NCI-H2029 treated with DMSO at 0.1 percent for 48 hours (cell line): ENCODE measurements at regions not wholly inside any gene's neighbourhood (a gene's known extent, or its start where the extent isn't known, plus 50 kb on each side); places are given as distances from the start of the nearest gene placed in this dataset.
"Not testable (repeated sequence)": the region's sequence is repeated elsewhere in the genome, so short reads cannot be mapped to it uniquely, and the experiment has no call there.

ENCODE experiments used
- DNase-seq: peaks from one replicate; lab custom pipeline; 2025; lab: John Stamatoyannopoulos, UW

DNA sequence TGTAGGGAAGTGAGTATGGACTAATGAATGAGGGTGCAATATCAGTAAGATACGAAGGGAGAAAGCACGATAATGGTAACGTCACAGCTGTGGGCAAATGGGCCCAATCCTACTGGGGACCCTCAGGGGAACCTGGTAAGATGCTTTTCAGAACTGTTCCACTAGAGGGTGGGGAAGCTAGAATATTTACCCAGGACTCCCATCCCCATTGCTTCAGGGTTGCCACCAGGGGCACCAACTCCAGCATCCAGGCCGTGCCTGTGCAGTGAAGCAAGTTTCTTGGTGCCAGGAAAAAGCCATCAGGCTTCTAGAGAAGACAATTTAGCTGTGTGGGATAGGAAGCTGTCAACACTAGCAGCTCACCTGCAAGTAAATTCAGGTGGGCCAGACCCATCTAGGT, 409.3 kb downstream of the AGTPBP1 start:
- DNase-seq = no peak

DNA sequence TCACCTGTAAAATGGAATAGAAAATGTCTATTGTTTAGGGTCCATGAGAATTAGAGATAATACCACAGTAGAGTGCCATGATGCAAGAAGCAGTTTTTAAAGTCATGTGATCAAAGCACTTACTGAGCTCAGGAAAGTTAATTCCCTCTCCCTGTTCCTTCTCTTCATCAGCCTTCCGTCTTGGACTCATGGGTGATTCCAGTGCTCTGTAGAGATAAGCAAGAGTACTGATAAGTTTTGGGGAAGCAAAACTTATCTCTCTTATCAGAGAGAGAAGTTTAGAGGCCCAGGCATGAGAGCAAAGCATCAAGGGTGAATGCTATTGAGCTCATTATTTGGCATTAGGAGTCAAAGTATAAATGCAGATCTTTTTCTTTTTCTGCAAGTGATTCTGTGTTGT, 410.1 kb downstream of the AGTPBP1 start:
- no peak for DNase-seq

DNA sequence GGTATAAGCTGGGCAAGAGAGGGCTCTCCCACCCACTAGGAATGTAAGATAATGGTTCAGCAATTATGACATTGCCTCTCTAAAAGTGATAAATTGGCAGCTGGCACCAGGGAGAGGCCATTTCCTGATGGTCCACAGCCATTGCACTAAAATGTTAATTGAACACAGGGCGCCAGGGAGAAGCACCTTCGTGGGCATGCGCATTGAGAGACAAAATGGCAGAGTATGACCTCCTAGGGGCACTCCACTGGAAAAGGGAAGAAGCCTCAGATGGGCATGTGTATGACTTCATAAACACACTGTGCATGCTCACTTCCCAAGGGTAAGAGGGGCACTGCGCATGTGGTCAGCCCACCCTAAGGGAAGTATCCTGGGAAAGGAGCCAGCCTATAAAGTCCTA, 419.2 kb downstream of the AGTPBP1 start:
- DNase-seq = no peak

DNA sequence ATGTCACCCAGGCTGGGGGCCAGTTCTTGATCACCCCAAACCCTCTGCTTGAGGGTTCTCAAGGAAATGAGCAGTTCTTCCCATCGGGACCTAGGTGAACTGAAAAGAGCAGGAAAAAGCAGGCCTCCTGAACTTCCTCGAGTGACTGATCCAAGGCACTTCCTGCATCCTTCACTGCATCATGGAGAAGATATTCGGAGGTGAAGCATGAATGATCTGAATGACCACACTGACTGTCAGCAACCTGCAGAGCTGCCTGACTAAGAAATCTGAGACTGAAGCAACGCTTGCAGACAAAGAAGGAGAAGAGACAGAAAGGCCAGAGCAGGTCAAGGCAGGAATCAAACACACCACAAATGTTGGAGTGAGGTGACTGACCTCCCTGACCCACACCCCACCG, 420.2 kb downstream of the AGTPBP1 start:
- no peak for DNase-seq

DNA sequence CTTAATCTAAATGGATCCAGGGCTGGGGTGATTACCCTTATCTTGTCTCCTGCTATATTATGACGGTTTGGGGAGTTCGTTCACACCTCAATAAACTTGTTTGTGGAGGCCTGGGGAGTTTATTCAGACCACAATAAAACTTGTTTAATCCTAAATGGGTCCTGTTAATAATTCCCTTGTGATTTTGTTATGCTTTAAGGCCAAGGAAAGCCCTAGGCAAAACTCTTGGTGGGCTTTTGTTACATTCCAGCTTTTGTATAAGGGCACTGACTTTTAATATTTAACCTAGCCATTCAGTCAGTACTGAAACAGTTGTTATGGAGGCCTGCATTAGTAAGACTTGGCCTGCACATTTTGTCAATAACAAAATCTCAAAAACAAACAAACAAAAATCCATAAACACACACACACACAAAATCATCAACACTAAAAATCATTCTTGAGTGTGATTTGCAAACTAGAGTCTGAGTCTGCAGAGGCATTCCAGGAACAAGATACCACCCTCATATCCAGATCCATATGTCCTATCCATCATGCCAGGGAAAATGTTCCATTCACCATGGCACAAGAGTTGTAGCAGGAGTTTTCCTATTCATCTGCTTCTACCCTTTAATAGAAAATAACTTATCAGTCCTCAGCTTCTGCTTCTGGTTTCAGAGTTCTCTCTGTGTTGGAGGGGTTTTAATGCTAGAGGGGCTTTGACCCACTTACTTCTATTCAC, 421.7 kb downstream of the AGTPBP1 start:
- DNase-seq = no peak

DNA sequence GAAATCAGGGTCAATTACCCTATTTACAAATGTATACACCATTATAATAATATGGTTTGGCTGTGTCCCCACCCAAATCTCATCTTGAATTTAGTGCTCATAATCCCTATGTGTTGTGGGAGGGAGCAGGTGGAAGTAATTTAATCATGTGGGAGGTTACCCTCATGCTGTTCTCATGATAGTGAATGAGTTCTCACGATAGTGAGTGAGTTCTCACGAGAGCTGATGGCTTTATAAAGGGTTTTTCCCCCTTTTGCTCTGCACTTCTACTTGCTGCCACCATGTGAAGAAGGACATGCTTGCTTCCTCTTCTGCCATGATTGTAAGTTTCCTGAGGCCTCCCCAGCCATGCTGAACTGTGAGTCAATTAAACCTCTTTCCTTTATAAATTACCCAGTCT, 426.2 kb downstream of the AGTPBP1 start:
- not testable (repeated sequence) for DNase-seq

DNA sequence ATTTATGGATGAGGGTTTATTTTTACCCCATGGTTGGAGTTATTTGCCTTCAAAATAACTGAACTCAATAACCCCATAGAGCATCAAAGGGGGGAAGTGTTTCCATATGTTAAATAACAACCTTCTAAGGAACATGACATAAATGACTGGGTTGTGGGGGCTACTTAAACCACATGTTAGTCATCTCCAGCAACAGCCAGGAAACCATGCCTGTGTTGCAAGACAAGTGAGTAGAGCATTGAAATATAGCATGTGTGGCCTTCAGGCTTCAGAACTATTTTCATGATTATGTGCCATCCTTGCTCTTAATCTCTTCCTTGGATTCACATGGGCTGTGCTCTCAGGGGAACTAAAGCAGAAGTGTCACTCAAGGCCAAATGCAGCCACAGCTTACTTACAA, 431.2 kb downstream of the AGTPBP1 start:
- DNase-seq = no peak

DNA sequence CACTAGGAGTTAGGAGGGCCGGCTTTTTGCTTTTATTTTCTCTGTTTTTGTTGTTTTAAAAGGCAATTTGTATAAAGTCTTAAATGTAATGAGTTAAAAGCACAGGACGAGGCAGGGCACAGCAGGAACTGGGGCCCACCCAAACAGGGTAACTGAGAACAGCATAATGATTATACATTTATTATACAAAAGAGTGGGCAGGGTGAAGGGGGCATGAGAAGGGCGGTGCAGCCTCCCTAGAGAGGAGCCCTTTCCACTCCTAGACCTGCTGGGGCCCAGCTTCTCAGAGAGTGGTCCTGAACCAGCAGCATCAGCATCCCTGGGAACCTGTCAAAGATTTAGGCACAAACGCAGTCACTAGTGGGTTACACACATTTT, 438.0 kb downstream of the AGTPBP1 start:
- no peak for DNase-seq

DNA sequence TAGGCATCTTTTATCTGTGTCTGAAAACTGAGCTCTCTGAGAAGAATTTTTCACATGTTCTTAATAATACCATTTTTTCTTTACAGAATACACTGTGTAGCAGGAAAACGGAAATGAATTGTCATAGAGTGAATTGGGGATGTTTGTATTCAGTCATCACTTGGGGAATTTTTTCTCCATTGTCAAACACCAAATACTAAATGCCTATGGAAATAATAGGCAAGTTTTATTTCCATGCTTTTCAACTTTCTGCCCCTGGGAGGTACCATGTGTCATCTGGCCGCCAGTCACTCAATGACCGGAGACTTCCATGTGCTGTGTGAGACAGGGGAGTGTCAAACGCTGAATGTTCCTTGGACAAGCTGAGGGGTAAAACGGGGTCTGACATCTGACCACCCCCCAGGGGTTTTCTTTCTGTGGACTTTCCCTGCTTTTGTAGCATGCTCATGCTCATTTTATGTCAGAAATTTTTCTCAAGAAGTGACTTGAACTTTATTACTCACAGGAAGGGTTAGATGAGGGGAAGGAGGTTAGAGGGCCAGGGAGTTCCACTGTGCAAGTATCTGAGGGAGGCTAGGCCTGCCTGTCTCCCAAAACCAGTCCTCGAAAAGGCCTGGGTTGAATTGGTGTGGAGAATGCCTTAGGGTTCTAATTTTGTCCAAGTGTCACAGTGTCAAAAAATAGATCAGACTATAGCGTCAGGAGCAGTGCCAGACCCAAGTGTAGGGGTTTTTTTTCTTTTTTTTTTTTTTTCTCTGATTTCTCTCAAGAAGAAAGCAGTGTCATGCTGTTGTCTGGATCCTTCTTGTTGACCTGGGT, 438.6 kb downstream of the AGTPBP1 start:
- no peak for DNase-seq

DNA sequence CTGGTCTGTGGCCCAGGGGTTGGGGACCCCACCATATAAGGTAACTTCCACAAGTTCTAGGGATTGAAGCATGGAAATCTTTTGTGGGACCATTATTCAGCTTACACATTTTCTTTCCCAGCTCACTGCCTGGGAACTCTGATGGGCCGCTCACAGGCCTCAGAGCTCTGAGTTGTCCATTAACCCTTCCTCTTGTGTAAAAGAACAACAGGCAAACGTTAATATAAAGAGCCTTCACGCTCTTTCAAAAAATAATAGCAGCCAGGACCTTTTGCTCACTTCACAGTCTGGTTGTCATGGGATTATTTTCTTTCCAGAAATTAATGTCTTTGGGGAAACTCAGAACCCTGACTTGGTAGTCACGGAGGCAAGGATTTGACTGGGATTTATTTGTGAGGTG, 443.3 kb downstream of the AGTPBP1 start:
- DNase-seq = no peak

DNA sequence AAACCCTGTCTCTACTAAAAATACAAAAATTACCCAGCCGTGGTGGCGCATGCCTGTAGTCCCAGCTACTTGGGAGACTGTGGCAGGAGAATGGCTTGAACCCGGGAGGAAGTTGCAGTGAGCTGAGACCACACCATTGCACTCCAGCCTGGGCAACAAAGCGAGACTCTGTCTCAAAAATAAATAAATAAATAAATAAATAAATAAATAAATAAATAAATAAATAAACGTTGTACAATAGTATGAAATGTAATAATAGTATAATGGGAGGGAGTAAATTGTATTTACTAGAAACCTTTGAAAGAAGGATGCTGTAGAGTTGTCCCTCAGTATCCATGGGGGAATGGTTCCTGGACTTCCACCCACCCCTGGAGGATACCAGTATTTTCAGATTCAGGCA, 446.5 kb downstream of the AGTPBP1 start:
- DNase-seq = not testable (repeated sequence)

DNA sequence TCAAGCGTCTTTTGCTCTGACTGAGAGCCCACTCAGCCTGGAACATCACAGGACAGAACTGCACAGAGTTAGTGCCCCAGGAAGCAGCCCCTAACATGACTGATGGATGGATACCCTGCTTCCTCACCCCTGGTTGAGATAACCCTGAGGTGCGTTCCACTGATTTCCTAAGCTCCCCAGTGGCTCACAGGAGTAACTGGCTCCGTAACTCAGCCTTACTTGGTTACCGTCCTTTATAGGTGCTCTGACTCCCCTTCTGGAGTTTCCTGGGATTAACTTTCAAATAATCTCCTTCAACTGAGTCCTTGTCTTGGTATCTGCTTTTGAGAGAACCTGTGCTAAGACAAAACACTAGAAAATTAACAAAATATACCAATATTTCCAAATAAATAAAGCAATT, 449.5 kb downstream of the AGTPBP1 start:
- DNase-seq = no peak

DNA sequence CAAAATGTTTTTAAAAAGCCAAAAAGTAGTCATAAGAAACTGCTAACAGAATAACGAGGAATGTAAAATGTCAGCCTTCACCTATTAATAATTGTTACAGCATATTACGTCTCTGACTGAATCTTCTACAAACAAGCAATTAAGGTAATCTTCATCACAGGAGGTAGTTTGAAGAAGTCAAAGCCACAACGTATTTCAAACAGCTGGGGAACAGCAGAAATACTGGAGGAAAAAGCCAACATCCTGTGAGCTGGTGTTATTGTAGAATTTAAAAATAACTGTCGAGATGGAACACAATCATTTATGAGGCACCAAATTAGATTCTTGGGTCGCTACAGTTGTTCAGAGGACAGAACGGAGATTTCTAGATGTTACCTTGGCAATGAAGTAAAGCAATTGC, 450.5 kb downstream of the AGTPBP1 start:
- no peak for DNase-seq

DNA sequence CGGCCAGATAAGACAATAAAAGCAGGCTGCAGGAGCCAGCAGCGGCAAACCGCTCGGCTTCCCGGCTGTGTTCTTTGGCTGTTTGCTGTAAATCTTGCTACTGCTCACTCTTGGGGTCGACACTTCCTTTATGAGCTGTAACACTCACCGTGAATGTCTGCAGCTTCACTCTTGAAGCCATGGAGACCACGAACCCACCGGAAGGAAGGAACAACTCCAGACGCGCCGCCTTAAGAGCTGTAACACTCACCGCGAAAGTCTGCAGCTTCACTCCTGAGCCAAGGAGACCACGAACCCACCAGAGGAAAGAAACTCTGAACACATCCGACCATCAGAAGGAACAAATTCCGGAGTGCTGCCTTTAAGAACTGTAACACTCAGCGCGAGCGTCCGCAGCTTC, 451.7 kb downstream of the AGTPBP1 start:
- no peak for DNase-seq

DNA sequence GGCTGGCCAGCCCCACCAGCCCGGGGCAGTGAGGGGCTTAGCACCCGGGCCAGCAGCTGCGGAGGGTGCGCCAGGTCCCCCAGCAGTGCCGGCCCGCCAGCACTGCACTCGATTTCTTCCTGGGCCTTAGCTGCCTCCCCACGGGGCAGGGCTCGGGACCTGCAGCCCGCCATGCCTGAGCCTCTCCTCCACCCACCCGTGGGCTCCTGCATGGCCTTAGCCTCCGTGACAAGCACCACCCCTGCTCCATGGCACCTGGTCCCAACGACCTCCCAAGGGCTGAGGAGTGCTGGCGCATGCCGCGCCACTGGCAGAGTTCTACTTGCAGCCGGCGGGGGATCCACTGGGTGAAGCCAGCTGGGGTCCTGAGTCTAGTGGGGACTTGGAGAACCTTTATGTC, 452.6 kb downstream of the AGTPBP1 start:
- no peak for DNase-seq

DNA sequence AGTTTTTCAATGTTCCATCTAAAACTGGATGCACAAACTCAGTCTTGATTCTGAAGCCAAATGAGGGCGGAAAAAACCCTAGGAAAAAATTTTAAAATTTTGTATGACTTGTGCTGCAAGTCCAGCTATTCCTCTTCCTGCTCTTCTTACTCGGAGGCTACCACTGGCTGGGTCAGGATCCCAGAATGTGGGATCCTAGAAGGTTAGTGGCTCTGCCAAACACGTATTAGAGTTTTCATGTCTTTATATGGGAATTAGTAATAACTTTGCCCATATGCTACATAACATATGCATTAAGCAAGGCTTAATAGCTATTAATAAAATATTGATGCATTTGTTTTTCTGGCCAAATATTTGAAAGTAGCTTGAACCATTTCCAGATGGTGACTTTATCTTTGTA, 458.3 kb downstream of the AGTPBP1 start:
- DNase-seq = no peak

DNA sequence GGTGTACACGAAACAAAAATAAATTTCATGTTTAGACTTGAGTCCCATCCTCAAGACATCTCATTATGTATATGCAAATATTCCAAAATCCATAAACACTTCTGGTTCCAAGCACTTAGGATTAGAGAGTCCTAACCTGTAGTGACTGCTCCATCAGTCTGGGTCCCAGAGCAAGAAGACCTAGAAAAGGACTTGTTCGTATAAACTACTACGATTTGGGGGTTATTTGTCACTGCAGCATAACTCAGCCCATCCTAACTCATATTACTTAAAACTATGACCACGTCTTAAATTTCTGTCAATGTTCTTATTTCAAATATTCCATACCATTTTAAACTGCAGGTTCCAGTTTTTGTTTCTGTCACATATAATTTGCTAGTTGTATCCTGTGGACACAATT, 463.0 kb downstream of the AGTPBP1 start:
- no peak for DNase-seq

DNA sequence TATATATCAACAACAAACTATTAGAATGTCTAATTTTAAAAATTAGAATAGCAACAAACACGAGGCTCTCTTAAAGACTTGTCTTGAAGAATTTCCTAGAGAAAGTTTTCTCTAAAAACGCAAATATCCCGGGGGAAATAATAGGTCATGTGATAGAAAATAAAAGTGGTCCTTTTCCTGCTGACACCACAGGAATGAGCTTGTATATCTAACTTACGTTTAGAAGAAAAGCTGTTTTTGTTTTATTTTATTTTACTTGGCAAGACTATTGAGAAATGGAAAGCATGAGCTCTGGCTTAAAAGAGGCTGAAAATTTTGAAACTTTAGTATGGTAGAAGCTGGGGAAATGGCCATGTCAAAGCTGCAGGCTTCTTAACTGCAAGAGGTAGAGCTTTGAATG, 465.0 kb downstream of the AGTPBP1 start:
- DNase-seq = no peak

DNA sequence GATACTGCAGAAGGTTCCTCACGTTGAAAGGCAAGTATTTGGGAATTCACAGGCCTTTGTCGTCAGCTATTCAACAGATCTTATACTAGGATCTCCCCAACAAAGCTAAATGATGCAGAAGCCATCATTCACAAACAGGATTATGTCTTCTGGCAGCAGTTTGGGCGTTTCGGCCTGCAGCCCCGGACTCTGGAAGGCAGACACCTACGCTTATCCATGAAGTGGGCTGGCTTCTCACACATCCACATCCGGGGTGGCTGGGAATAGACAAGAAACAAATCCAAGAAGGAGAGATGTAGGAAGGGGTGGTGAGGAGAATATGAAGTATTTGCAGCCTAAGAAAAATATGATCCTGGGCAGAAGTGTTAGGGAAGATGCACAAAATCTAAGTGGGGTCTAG, 471.9 kb downstream of the AGTPBP1 start:
- DNase-seq = no peak

DNA sequence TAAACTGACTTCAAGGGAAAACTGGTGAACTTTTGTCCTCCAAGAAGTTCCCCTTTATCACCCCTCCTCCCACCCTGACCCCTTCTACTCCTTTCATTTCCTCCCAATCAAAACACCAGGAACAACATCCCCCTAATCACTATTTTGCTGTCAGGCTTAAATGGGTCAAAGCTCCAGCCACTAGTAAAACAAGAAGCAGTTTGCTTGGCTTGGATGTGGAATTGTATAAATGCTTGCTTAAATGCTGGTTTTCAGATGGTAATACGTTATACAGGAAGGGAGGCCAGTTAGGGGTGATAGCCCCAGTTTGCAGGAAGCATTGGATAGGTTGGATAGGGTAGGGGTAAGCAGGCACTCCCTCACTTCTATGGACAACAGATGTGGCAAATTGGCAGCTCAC, 473.6 kb downstream of the AGTPBP1 start:
- DNase-seq = no peak

DNA sequence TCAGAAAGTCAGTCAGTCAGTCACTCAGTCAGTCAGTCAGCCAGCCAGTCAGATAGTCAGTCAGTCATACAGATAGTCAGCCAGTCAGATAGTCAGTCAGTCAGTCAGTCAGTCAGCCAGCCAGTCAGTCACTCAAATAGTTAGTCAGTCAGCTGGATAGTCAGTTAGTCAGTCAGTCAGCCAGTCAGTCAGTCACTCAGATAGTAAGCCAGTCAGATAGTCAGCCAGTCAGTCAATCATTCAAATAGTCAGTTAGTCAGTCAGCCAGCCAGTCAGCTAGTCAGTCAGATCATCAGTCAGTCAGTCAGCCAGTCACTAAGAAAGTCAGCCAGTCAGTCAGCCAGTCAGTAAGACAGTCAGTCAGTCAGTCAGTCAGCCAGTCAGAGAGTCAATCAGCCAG, 477.1 kb downstream of the AGTPBP1 start:
- no peak for DNase-seq

DNA sequence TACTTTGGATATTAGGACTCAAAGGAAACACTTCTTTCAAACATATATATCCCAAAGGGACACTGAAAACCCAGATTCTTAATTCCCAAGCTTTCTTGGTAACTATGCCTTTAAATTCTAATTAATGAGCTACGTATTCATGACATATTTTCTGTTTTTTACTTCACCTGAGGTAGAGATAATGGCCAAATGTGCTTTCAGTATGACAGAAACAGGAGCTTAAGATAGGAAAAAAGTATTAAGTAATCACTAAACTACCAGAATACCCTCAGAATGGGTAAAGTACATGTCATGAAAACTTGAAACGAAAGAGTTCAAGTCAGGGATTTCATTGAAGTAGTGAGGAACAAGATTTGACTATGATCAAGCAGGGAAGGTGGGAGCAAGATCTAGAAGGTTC, 478.5 kb downstream of the AGTPBP1 start:
- no peak for DNase-seq

DNA sequence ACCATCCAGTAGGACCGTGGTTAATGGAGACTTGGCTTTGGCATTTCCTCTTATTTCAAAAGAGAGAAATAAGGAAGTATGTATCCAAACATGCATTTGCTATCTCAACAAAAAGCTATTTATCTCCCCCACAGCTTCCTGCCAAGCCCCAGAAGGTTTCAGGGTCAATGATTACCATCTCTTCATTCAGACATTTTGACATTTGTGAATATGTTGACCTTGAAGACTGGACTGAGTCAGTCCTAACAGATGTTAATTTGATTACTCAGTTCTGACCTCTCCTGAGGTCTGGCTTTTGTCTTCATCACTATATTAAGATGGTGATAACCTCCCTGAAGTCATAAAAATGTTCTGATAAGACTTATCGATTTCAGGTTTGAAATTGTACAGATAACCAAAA, 479.4 kb downstream of the AGTPBP1 start:
- no peak for DNase-seq
